AG04450 (cell line): ENCODE measurements at regions not wholly inside any gene's neighbourhood (a gene's known extent, or its start where the extent isn't known, plus 50 kb on each side); places are given as distances from the start of the nearest gene placed in this dataset.

Source experiments
- CTCF ChIA-PET: fragments of 300-600, 350-600 bp; formaldehyde crosslinking; extraction: SDS; loops from one replicate; lab custom pipeline; 2022; ENCODE audit warnings: antibody characterized with exemption, inconsistent platforms; lab: Charles Lee
- POLR2A ChIA-PET: fragments of 350-600 bp; formaldehyde crosslinking; extraction: SDS; loops from one replicate; lab custom pipeline; 2021; ENCODE audit warnings: antibody characterized with exemption, inconsistent platforms; lab: Yijun Ruan, JAX
- DNase-seq: peaks from one replicate; pipeline ENCODE4 v3.0.0-alpha.2; 2011; ENCODE audit warnings: low read depth, low spot score
- H3K27ac ChIP-seq: one replicate; pipeline ENCODE4 v1.5.1; 2012; ENCODE audit warnings: low read depth, low read length, control low read depth
- H3K27me3 ChIP-seq: one replicate; pipeline ENCODE4 v1.6.0; 2012; ENCODE audit warnings: low read length; ENCODE audit not compliant: control insufficient read depth, insufficient read depth
- H3K4me3 ChIP-seq: 2 replicates; pipeline ENCODE4 v1.5.1; 2011; ENCODE audit warnings: mild to moderate bottlenecking, low read depth, low read length, control low read depth
- H3K9me3 ChIP-seq: 2 replicates; pipeline ENCODE4 v1.5.1; 2012; ENCODE audit warnings: low read length; ENCODE audit not compliant: control insufficient read depth, insufficient read depth
- CTCF ChIP-seq: IDR thresholded peaks from 2 replicates; pipeline ENCODE4 v1.5.1; 2011; ENCODE audit warnings: low read depth, low read length, control low read depth, inconsistent platforms

- no peaks in the 10 kb centered on the region for H3K27me3 ChIP-seq
- POLR2A ChIA-PET = no interaction called here
- H3K27ac ChIP-seq = no peak overlapping the region
- no peak overlapping the region for H3K4me3 ChIP-seq
- CTCF ChIA-PET = no interaction called here
- peaks cover 55% of the 10 kb centered on the region for H3K9me3 ChIP-seq
- no peak for TF ChIP-seq CTCF
- DNase-seq = no peak
Observed at GRCh38 chr11:71198823-71199165, 53.6 kb downstream of the SHANK2 start.

- no peak for TF ChIP-seq CTCF
- POLR2A ChIA-PET = no interaction called here
- Histone ChIP-seq H3K27me3 (no peaks in the 10 kb centered on the region), H3K4me3 (no peak overlapping the region), H3K27ac (no peak overlapping the region), H3K9me3 (peaks cover 56% of the 10 kb centered on the region)
- CTCF ChIA-PET = no interaction called here
- DNase-seq = no peak
Observed at GRCh38 chr11:71198141-71198822, 54.1 kb downstream of the SHANK2 start.

- Histone ChIP-seq H3K27ac (no peak overlapping the region), H3K4me3 (no peak overlapping the region), H3K27me3 (no peaks in the 10 kb centered on the region), H3K9me3 (peaks cover 49% of the 10 kb centered on the region)
- no peak for TF ChIP-seq CTCF
- no peak for DNase-seq
- ChIA-PET POLR2A (no interaction called here), CTCF (no interaction called here)
Observed at GRCh38 chr11:71197096-71197495, 55.3 kb downstream of the SHANK2 start.

- no peak for TF ChIP-seq CTCF
- ChIA-PET CTCF (no interaction called here), POLR2A (no interaction called here)
- peaks cover 53% of the 10 kb centered on the region for H3K9me3 ChIP-seq
- DNase-seq = no peak
- H3K27me3 ChIP-seq = no peaks in the 10 kb centered on the region
- H3K4me3 ChIP-seq = no peak overlapping the region
- no peak overlapping the region for H3K27ac ChIP-seq
Observed at GRCh38 chr11:71194710-71195109, 57.7 kb downstream of the SHANK2 start.

GRCh38 chr11:71193431-71193830 is 58.9 kb downstream of the SHANK2 start:
- Histone ChIP-seq H3K27me3 (no peaks in the 10 kb centered on the region), H3K4me3 (no peak overlapping the region), H3K9me3 (peaks cover 54% of the 10 kb centered on the region), H3K27ac (no peak overlapping the region)
- POLR2A ChIA-PET = no interaction called here
- TF ChIP-seq CTCF = no peak
- CTCF ChIA-PET = no interaction called here
- no peak for DNase-seq
